Neural progenitor cell (in vitro differentiated cells): ENCODE measurements at regions not wholly inside any gene's neighbourhood (a gene's known extent, or its start where the extent isn't known, plus 50 kb on each side); places are given as distances from the start of the nearest gene placed in this dataset.

ENCODE experiments used
- DNase-seq: peaks from one replicate; pipeline ENCODE4 v3.0.0-alpha.2; 2016; ENCODE audit warnings: low spot score
- H2AFZ ChIP-seq: fragments of 200-600 bp; sonication (generic); replicated peaks from 2 replicates; pipeline ENCODE4 v1.6.1; 2016; ENCODE audit warnings: antibody characterized with exemption
- H3F3A ChIP-seq: fragments of 200-600 bp; sonication (generic); 2 replicates; pipeline ENCODE4 v1.6.1; 2016; ENCODE audit warnings: antibody characterized with exemption, low read depth
- H3K27ac ChIP-seq: fragments of 200-600 bp; sonication (generic); 2 replicates; pipeline ENCODE4 v1.5.1; 2016; ENCODE audit warnings: mild to moderate bottlenecking
- H3K27me3 ChIP-seq: fragments of 200-600 bp; sonication (generic); 2 replicates; pipeline ENCODE4 v1.6.1; 2016; ENCODE audit warnings: mild to moderate bottlenecking, moderate library complexity
- H3K36me3 ChIP-seq: fragments of 200-600 bp; sonication (generic); 2 replicates; pipeline ENCODE4 v1.5.1; 2016
- H3K4me1 ChIP-seq: fragments of 200-600 bp; sonication (generic); 2 replicates; pipeline ENCODE4 v1.6.1; 2016; ENCODE audit warnings: mixed run types
- H3K4me2 ChIP-seq: fragments of 200-600 bp; sonication (generic); 2 replicates; pipeline ENCODE4 v1.6.1; 2016
- H3K4me3 ChIP-seq: fragments of 200-600 bp; sonication (generic); 2 replicates; pipeline ENCODE4 v1.5.1; 2016
- H3K79me2 ChIP-seq: fragments of 200-600 bp; sonication (generic); 2 replicates; pipeline ENCODE4 v1.6.1; 2016; ENCODE audit warnings: low read depth
- H3K9ac ChIP-seq: fragments of 200-600 bp; sonication (generic); 2 replicates; pipeline ENCODE4 v1.6.1; 2016
- H3K9me3 ChIP-seq: fragments of 200-600 bp; sonication (generic); 2 replicates; pipeline ENCODE4 v1.5.1; 2016; ENCODE audit warnings: low read depth
- H4K20me1 ChIP-seq: fragments of 200-600 bp; sonication (generic); 2 replicates; pipeline ENCODE4 v1.6.1; 2016; ENCODE audit warnings: low read depth
- H3K27ac Mint-ChIP-seq: 3 replicates; pipeline ENCODE4 v1.8.0; 2021; ENCODE audit warnings: mixed read lengths
- H3K27me3 Mint-ChIP-seq: 2 replicates; pipeline ENCODE4 v1.8.0; 2022; ENCODE audit warnings: low read depth, mild to moderate bottlenecking, inconsistent platforms, moderate library complexity, mixed read lengths; ENCODE audit not compliant: insufficient read depth
- H3K36me3 Mint-ChIP-seq: 3 replicates; pipeline ENCODE4 v1.8.0; 2021; ENCODE audit warnings: mixed read lengths
- H3K4me1 Mint-ChIP-seq: 3 replicates; pipeline ENCODE4 v1.8.0; 2021; ENCODE audit warnings: mixed read lengths
- H3K4me3 Mint-ChIP-seq: 3 replicates; pipeline ENCODE4 v1.8.0; 2021; ENCODE audit warnings: mild to moderate bottlenecking, moderate library complexity, mixed read lengths
- H3K9me3 Mint-ChIP-seq: 3 replicates; pipeline ENCODE4 v1.8.0; 2020; ENCODE audit warnings: mixed read lengths
- CTCF ChIP-seq: fragments of 200-600 bp; sonication (generic); IDR thresholded peaks from 2 replicates; pipeline ENCODE4 v1.5.1; 2017; ENCODE audit warnings: antibody characterized with exemption, mild to moderate bottlenecking
- EZH2 ChIP-seq: fragments of 200-600 bp; sonication (generic); IDR thresholded peaks from 2 replicates; pipeline ENCODE4 v1.6.1; 2017; ENCODE audit warnings: antibody characterized with exemption, mild to moderate bottlenecking, moderate library complexity
- EZH2phosphoT487 ChIP-seq: fragments of 200-600 bp; sonication (generic); IDR thresholded peaks from 2 replicates; pipeline ENCODE4 v1.6.1; 2017; ENCODE audit warnings: antibody characterized with exemption

- Mint-ChIP-seq H3K36me3 (peaks cover 2% of the 10 kb centered on the region), H3K4me1 (peaks cover 7% of the 10 kb centered on the region), H3K27ac (no peak overlapping the region), H3K27me3 (peaks cover 6% of the 10 kb centered on the region), H3K4me3 (no peak overlapping the region), H3K9me3 (peaks cover 16% of the 10 kb centered on the region)
- H3K9me3 ChIP-seq: no peaks in the 10 kb centered on the region
- no peaks in the 10 kb centered on the region for H3K27me3 ChIP-seq
- TF ChIP-seq EZH2phosphoT487: no peak
- no peak for TF ChIP-seq EZH2
- TF ChIP-seq CTCF: no peak
- H2AFZ ChIP-seq: no peak overlapping the region
- no peak overlapping the region for H3K9ac ChIP-seq
- no peaks in the 10 kb centered on the region for H3K4me1 ChIP-seq
- DNase-seq: no peak
- no peaks in the 10 kb centered on the region for H4K20me1 ChIP-seq
- no peak overlapping the region for H3K4me2 ChIP-seq
- H3K4me3 ChIP-seq: no peak overlapping the region
- no peaks in the 10 kb centered on the region for H3K36me3 ChIP-seq
- H3K27ac ChIP-seq: no peak overlapping the region
- H3F3A ChIP-seq: no peaks in the 10 kb centered on the region
- H3K79me2 ChIP-seq: no peaks in the 10 kb centered on the region
Observed at GRCh38 chr12:107351109-107351508, 257.8 kb upstream of the CRY1 start.

- Histone ChIP-seq H3K4me1 (no peaks in the 10 kb centered on the region), H3K9ac (no peak overlapping the region), H3K36me3 (no peaks in the 10 kb centered on the region), H4K20me1 (no peaks in the 10 kb centered on the region), H3K27me3 (no peaks in the 10 kb centered on the region), H2AFZ (no peak overlapping the region), H3K4me2 (no peak overlapping the region), H3K9me3 (no peaks in the 10 kb centered on the region), H3F3A (no peaks in the 10 kb centered on the region), H3K79me2 (no peaks in the 10 kb centered on the region), H3K4me3 (no peak overlapping the region), H3K27ac (no peak overlapping the region)
- DNase-seq: no peak
- Mint-ChIP-seq H3K27me3 (peaks cover 6% of the 10 kb centered on the region), H3K4me3 (no peak overlapping the region), H3K9me3 (peaks cover 16% of the 10 kb centered on the region), H3K27ac (no peak overlapping the region), H3K36me3 (peaks cover 2% of the 10 kb centered on the region), H3K4me1 (peaks cover 7% of the 10 kb centered on the region)
- TF ChIP-seq EZH2 (no peak), CTCF (no peak), EZH2phosphoT487 (no peak)
Observed at GRCh38 chr12:107351713-107352112, 258.4 kb upstream of the CRY1 start.

- Mint-ChIP-seq H3K27ac (peak overlapping the region; percentile 31), H3K4me3 (no peak overlapping the region), H3K36me3 (peaks cover 2% of the 10 kb centered on the region), H3K9me3 (peaks cover 16% of the 10 kb centered on the region), H3K27me3 (peaks cover 6% of the 10 kb centered on the region), H3K4me1 (peaks cover 7% of the 10 kb centered on the region)
- Histone ChIP-seq H3K4me1 (no peaks in the 10 kb centered on the region), H3K4me3 (no peak overlapping the region), H3K27ac (no peak overlapping the region), H3K4me2 (no peak overlapping the region), H3K27me3 (no peaks in the 10 kb centered on the region), H2AFZ (no peak overlapping the region), H3K9ac (no peak overlapping the region), H3F3A (no peaks in the 10 kb centered on the region), H3K79me2 (no peaks in the 10 kb centered on the region), H3K36me3 (no peaks in the 10 kb centered on the region), H4K20me1 (no peaks in the 10 kb centered on the region), H3K9me3 (no peaks in the 10 kb centered on the region)
- no peak for DNase-seq
- TF ChIP-seq EZH2phosphoT487 (no peak), EZH2 (no peak), CTCF (no peak)
Observed at GRCh38 chr12:107352347-107353081, 259.2 kb upstream of the CRY1 start.
